ENCODE measurements at regions not wholly inside any gene's neighbourhood (a gene's known extent, or its start where the extent isn't known, plus 50 kb on each side); places are given as distances from the start of the nearest gene placed in this dataset.

- H3K4me1 ChIP-seq (ENCODE audit: control insufficient read depth, insufficient read depth, low read length), result no peaks in the 10 kb centered on the region; the same call in 1 of the 2 replicates
- no peaks in the 10 kb centered on the region for H3K9me3 ChIP-seq (ENCODE audit: control insufficient read depth, insufficient read depth, low read length)
- H3K9ac ChIP-seq (ENCODE audit: low read depth, low read length), result no peak overlapping the region
- H3K36me3 ChIP-seq (ENCODE audit: control insufficient read depth, insufficient read depth, low read length), result no peaks in the 10 kb centered on the region
- H3K27ac ChIP-seq (ENCODE audit: low read depth, low read length), result no peak overlapping the region
- no peak overlapping the region for H3K4me3 ChIP-seq (ENCODE audit: low read depth, low read length)
- no peaks in the 10 kb centered on the region for H3K27me3 ChIP-seq (ENCODE audit: control insufficient read depth, insufficient read depth, low read length)
Observed at GRCh38 chr7:118054529-118054928, 129.4 kb upstream of the LSM8 start.

DNA sequence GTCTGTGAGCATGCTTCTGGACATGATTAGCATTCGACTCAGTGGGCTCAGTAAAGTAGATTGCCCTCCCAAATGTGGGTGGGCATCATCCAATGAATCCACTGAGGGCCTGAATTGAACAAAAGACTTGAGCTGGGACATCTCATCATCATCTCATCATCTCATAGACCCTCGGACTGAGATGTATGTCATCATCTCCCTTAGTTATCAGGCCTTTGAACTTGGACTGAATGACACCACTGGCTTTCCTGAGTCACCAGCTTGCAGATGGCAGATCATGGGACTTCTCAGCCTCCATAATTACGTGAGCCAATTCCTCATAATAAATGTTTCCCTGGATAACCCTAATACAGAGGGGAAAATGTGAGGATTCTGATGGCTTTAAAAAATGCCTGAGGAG, 128.3 kb upstream of the LSM8 start:
- no peaks in the 10 kb centered on the region for H3K36me3 ChIP-seq (ENCODE audit: control insufficient read depth, insufficient read depth, low read length)
- no peak overlapping the region for H3K9ac ChIP-seq (ENCODE audit: low read depth, low read length)
- H3K9me3 ChIP-seq (ENCODE audit: control insufficient read depth, insufficient read depth, low read length), result no peaks in the 10 kb centered on the region
- no peak overlapping the region for H3K4me3 ChIP-seq (ENCODE audit: low read depth, low read length)
- H3K27me3 ChIP-seq (ENCODE audit: control insufficient read depth, insufficient read depth, low read length), result no peaks in the 10 kb centered on the region
- no peaks in the 10 kb centered on the region; the same call in 1 of the 2 replicates for H3K4me1 ChIP-seq (ENCODE audit: control insufficient read depth, insufficient read depth, low read length)
- no peak overlapping the region for H3K27ac ChIP-seq (ENCODE audit: low read depth, low read length)

DNA sequence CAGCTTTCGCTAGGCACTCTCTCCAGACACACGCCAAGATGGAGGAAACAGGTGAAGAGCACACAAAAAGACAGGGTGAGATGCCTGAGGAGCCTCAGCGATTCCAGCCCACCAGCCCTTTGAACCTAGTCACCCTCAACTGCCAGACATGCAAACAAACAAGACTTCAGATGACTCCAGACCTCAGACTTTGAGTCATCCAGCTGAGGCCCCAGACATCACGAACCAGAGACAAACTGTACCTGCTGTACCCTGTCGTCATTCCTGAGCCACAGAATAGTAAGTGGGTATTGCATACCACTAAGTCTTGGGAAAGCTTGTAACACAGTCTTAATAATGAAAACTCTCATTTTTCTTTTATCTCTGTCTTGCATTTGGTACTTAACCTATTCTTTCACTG, 126.6 kb upstream of the LSM8 start:
- Histone ChIP-seq H3K4me3 (ENCODE audit: low read depth, low read length) (no peak overlapping the region), H3K4me1 (ENCODE audit: control insufficient read depth, insufficient read depth, low read length) (no peaks in the 10 kb centered on the region; the same call in 1 of the 2 replicates), H3K9ac (ENCODE audit: low read depth, low read length) (no peak overlapping the region), H3K36me3 (ENCODE audit: control insufficient read depth, insufficient read depth, low read length) (no peaks in the 10 kb centered on the region), H3K9me3 (ENCODE audit: control insufficient read depth, insufficient read depth, low read length) (no peaks in the 10 kb centered on the region), H3K27ac (ENCODE audit: low read depth, low read length) (no peak overlapping the region), H3K27me3 (ENCODE audit: control insufficient read depth, insufficient read depth, low read length) (no peaks in the 10 kb centered on the region)

GRCh38 chr7:118059209-118059608, 124.8 kb upstream of the LSM8 start:
- Histone ChIP-seq H3K9ac (ENCODE audit: low read depth, low read length) (no peak overlapping the region), H3K36me3 (ENCODE audit: control insufficient read depth, insufficient read depth, low read length) (no peaks in the 10 kb centered on the region), H3K9me3 (ENCODE audit: control insufficient read depth, insufficient read depth, low read length) (no peaks in the 10 kb centered on the region), H3K27me3 (ENCODE audit: control insufficient read depth, insufficient read depth, low read length) (no peaks in the 10 kb centered on the region), H3K4me3 (ENCODE audit: low read depth, low read length) (no peak overlapping the region), H3K4me1 (ENCODE audit: control insufficient read depth, insufficient read depth, low read length) (no peaks in the 10 kb centered on the region), H3K27ac (ENCODE audit: low read depth, low read length) (no peak overlapping the region)

GRCh38 chr7:118060692-118061091, 123.3 kb upstream of the LSM8 start:
- H3K9me3 ChIP-seq (ENCODE audit: control insufficient read depth, insufficient read depth, low read length), result no peaks in the 10 kb centered on the region
- H3K9ac ChIP-seq (ENCODE audit: low read depth, low read length), result no peak overlapping the region
- H3K36me3 ChIP-seq (ENCODE audit: control insufficient read depth, insufficient read depth, low read length), result no peaks in the 10 kb centered on the region
- no peak overlapping the region for H3K27ac ChIP-seq (ENCODE audit: low read depth, low read length)
- H3K4me3 ChIP-seq (ENCODE audit: low read depth, low read length), result no peak overlapping the region
- H3K4me1 ChIP-seq (ENCODE audit: control insufficient read depth, insufficient read depth, low read length), result no peaks in the 10 kb centered on the region
- H3K27me3 ChIP-seq (ENCODE audit: control insufficient read depth, insufficient read depth, low read length), result no peaks in the 10 kb centered on the region

GRCh38 chr7:118061386-118061785, 122.6 kb upstream of the LSM8 start:
- Histone ChIP-seq H3K4me3 (ENCODE audit: low read depth, low read length) (no peak overlapping the region), H3K27ac (ENCODE audit: low read depth, low read length) (no peak overlapping the region), H3K27me3 (ENCODE audit: control insufficient read depth, insufficient read depth, low read length) (no peaks in the 10 kb centered on the region), H3K9ac (ENCODE audit: low read depth, low read length) (no peak overlapping the region), H3K36me3 (ENCODE audit: control insufficient read depth, insufficient read depth, low read length) (no peaks in the 10 kb centered on the region), H3K9me3 (ENCODE audit: control insufficient read depth, insufficient read depth, low read length) (no peaks in the 10 kb centered on the region), H3K4me1 (ENCODE audit: control insufficient read depth, insufficient read depth, low read length) (no peaks in the 10 kb centered on the region)

GRCh38 chr7:118072893-118073674, 110.9 kb upstream of the LSM8 start:
- Histone ChIP-seq H3K27ac (ENCODE audit: low read depth, low read length) (no peak overlapping the region), H3K27me3 (ENCODE audit: control insufficient read depth, insufficient read depth, low read length) (no peaks in the 10 kb centered on the region), H3K9me3 (ENCODE audit: control insufficient read depth, insufficient read depth, low read length) (no peaks in the 10 kb centered on the region)

GRCh38 chr7:118075936-118076335, 108.0 kb upstream of the LSM8 start:
- no peaks in the 10 kb centered on the region for H3K4me1 ChIP-seq (ENCODE audit: control insufficient read depth, insufficient read depth, low read length)
- H3K9me3 ChIP-seq (ENCODE audit: control insufficient read depth, insufficient read depth, low read length), result no peaks in the 10 kb centered on the region
- H3K27ac ChIP-seq (ENCODE audit: low read depth, low read length), result no peak overlapping the region
- no peak overlapping the region for H3K9ac ChIP-seq (ENCODE audit: low read depth, low read length)
- H3K4me3 ChIP-seq (ENCODE audit: low read depth, low read length), result no peak overlapping the region
- H3K36me3 ChIP-seq (ENCODE audit: control insufficient read depth, insufficient read depth, low read length), result no peaks in the 10 kb centered on the region
- H3K27me3 ChIP-seq (ENCODE audit: control insufficient read depth, insufficient read depth, low read length), result no peaks in the 10 kb centered on the region

More at GRCh38 chr7:118072893-118073674, 110.9 kb upstream of the LSM8 start:
- Histone ChIP-seq H3K36me3 (ENCODE audit: control insufficient read depth, insufficient read depth, low read length) (no peaks in the 10 kb centered on the region), H3K9ac (ENCODE audit: low read depth, low read length) (no peak overlapping the region), H3K4me3 (ENCODE audit: low read depth, low read length) (no peak overlapping the region), H3K4me1 (ENCODE audit: control insufficient read depth, insufficient read depth, low read length) (no peaks in the 10 kb centered on the region)

GRCh38 chr7:118076564-118076963, 107.4 kb upstream of the LSM8 start:
- Histone ChIP-seq H3K27ac (ENCODE audit: low read depth, low read length) (no peak overlapping the region), H3K36me3 (ENCODE audit: control insufficient read depth, insufficient read depth, low read length) (no peaks in the 10 kb centered on the region), H3K27me3 (ENCODE audit: control insufficient read depth, insufficient read depth, low read length) (no peaks in the 10 kb centered on the region), H3K4me3 (ENCODE audit: low read depth, low read length) (no peak overlapping the region), H3K9me3 (ENCODE audit: control insufficient read depth, insufficient read depth, low read length) (no peaks in the 10 kb centered on the region), H3K9ac (ENCODE audit: low read depth, low read length) (no peak overlapping the region), H3K4me1 (ENCODE audit: control insufficient read depth, insufficient read depth, low read length) (no peaks in the 10 kb centered on the region)

DNA sequence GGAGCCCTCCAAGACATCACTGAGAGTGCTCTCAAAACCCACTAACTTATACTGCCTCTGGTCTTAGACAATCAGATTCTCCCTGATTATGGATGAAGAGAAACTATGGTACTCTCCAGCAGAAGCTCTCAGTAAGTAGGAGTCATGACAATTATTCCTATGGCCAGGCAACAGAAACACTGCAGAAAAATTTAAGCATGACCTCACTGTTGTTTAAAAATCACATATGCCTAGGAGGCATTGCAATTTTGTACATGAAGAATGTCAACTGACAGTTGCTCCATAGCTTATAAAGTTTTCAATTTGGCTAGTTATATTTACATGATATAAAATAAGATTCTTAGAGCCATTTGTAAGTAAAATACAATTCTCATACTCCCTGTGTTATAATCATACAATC, 105.9 kb upstream of the LSM8 start:
- no peaks in the 10 kb centered on the region for H3K36me3 ChIP-seq (ENCODE audit: control insufficient read depth, insufficient read depth, low read length)
- no peak overlapping the region for H3K27ac ChIP-seq (ENCODE audit: low read depth, low read length)
- H3K4me3 ChIP-seq (ENCODE audit: low read depth, low read length), result no peak overlapping the region
- H3K27me3 ChIP-seq (ENCODE audit: control insufficient read depth, insufficient read depth, low read length), result no peaks in the 10 kb centered on the region
- no peak overlapping the region for H3K9ac ChIP-seq (ENCODE audit: low read depth, low read length)
- no peaks in the 10 kb centered on the region for H3K4me1 ChIP-seq (ENCODE audit: control insufficient read depth, insufficient read depth, low read length)
- H3K9me3 ChIP-seq (ENCODE audit: control insufficient read depth, insufficient read depth, low read length), result no peaks in the 10 kb centered on the region

DNA sequence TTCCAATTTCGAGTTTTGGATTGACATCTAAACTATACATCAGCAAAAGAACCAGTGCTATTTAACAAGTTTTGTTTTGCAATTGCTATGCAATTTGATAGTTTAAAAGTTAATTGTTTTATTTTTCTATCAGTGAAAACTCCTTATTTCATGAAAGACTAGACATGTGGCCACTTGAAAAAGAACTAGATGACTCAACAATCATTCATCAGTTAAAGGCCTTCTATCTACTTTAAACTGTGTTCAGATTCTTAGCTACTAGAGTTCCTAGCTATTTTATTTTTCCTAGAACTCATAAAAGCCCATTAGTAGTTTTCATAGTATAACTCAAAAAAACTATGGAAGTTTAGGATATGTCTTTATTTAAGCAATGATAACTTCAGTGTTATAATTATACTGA, 104.6 kb upstream of the LSM8 start:
- H3K27me3 ChIP-seq (ENCODE audit: control insufficient read depth, insufficient read depth, low read length), result no peaks in the 10 kb centered on the region
- H3K27ac ChIP-seq (ENCODE audit: low read depth, low read length), result no peak overlapping the region

More for the DNA sequence above, 104.6 kb upstream of the LSM8 start:
- Histone ChIP-seq H3K9ac (ENCODE audit: low read depth, low read length) (no peak overlapping the region), H3K4me3 (ENCODE audit: low read depth, low read length) (no peak overlapping the region), H3K36me3 (ENCODE audit: control insufficient read depth, insufficient read depth, low read length) (no peaks in the 10 kb centered on the region), H3K4me1 (ENCODE audit: control insufficient read depth, insufficient read depth, low read length) (no peaks in the 10 kb centered on the region), H3K9me3 (ENCODE audit: control insufficient read depth, insufficient read depth, low read length) (no peaks in the 10 kb centered on the region)

All from HUES48 (cell line).